BLaER1 (cell line): ENCODE measurements at regions not wholly inside any gene's neighbourhood (a gene's known extent, or its start where the extent isn't known, plus 50 kb on each side); places are given as distances from the start of the nearest gene placed in this dataset.
A peak's percentile ranks its signal among the peaks of the same experiment; 100 is the strongest.

Source experiments
- H3K27ac ChIP-seq: shearing (Covaris generic); formaldehyde crosslinking; 2 replicates; pipeline ENCODE4 v1.8.1; 2022
- H3K27me3 ChIP-seq: shearing (Covaris generic); formaldehyde crosslinking; 2 replicates; pipeline ENCODE4 v1.8.1; 2022
- H3K36me3 ChIP-seq: shearing (Covaris generic); formaldehyde crosslinking; 2 replicates; pipeline ENCODE4 v1.8.1; 2022
- H3K4me1 ChIP-seq: shearing (Covaris generic); formaldehyde crosslinking; 2 replicates; pipeline ENCODE4 v1.8.1; 2022
- H3K4me2 ChIP-seq: shearing (Covaris generic); formaldehyde crosslinking; 2 replicates; pipeline ENCODE4 v1.8.1; 2022
- H3K4me3 ChIP-seq: shearing (Covaris generic); formaldehyde crosslinking; 2 replicates; pipeline ENCODE4 v1.8.1; 2022
- H3K9ac ChIP-seq: shearing (Covaris generic); formaldehyde crosslinking; 2 replicates; pipeline ENCODE4 v1.8.1; 2022
- H3K9me3 ChIP-seq: shearing (Covaris generic); formaldehyde crosslinking; 2 replicates; pipeline ENCODE4 v1.8.1; 2022
- H4K20me1 ChIP-seq: shearing (Covaris generic); formaldehyde crosslinking; 2 replicates; pipeline ENCODE4 v1.8.1; 2022
- Cebpa-rat ChIP-seq: shearing (Covaris generic); IDR thresholded peaks from 2 replicates; pipeline ENCODE4 v1.8.1; 2022

DNA sequence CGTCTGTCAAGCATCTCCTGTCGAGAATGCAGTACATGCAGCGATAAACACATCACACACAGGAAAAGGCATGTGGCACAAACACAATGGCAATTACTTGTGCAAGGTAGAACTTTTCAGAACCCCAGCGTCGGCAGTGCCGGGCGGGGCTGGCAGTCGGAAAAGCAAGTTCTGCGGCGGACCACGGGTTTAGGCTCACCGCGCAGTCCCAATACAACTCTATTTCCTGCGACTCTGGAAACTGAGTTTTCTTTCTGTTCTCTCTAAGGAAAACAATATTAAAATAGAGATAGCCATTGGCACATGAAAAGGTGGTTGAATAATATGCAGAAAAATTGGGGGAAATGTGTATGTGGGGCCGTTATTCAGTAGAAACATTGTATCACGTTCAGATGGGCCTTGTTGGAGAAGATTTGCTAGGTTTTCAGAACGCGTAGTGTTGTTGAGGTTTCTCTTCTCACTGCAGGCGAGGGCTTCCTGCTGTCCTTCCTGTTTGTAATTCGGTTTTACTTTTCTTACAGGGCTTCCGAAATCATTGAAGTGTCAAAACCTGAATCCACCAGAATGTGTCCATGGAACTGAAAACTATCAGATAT is 369.5 kb downstream of the THBS2 start:
- peak overlapping the region; percentile 45 for H3K9ac ChIP-seq
- no peaks in the 10 kb centered on the region for H4K20me1 ChIP-seq
- peaks cover 7% of the 10 kb centered on the region for H3K4me1 ChIP-seq
- TF ChIP-seq Cebpa-rat: no peak
- H3K36me3 ChIP-seq: no peaks in the 10 kb centered on the region
- peak overlapping the region; percentile 65 for H3K4me2 ChIP-seq
- no peaks in the 10 kb centered on the region for H3K9me3 ChIP-seq
- H3K27me3 ChIP-seq: no peaks in the 10 kb centered on the region
- H3K4me3 ChIP-seq: peak overlapping the region; percentile 54
- H3K27ac ChIP-seq: no peak overlapping the region

DNA sequence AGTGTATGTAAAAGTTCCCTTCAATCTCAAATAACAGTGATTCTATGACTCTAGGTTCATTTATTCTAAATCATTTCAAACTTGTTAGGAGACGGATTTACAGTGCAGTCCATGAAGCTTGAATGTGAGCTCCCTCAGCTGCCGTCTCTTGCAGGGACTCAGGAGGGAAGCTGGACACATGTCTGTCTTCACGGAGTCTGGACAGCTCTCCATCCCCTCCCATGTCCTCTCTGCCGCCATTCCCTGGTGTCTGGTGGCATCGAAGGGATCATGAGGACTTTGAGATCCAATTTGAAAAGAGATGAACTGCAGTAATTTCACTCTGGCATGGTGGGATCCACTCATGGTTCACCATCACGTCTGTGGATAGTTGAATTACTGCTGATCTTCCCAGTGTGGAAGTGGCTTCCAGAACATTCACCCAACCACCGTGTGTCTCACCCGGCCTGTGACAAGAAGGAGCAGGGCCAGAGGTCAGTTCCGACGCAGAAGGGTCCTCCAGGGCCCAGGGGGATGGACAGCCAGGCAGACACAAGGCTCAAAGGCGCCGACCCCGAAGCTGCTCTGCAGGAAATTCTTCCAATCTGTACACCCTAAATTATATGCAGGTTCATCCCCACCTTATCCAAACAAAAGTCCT is 370.1 kb downstream of the THBS2 start:
- H3K27me3 ChIP-seq: no peaks in the 10 kb centered on the region
- no peaks in the 10 kb centered on the region for H3K36me3 ChIP-seq
- H3K9me3 ChIP-seq: no peaks in the 10 kb centered on the region
- H3K4me1 ChIP-seq: peaks cover 7% of the 10 kb centered on the region
- H4K20me1 ChIP-seq: no peaks in the 10 kb centered on the region
- H3K9ac ChIP-seq: no peak overlapping the region
- no peak overlapping the region for H3K27ac ChIP-seq
- no peak overlapping the region for H3K4me3 ChIP-seq
- TF ChIP-seq Cebpa-rat: no peak
- H3K4me2 ChIP-seq: peak overlapping the region; percentile 65

DNA sequence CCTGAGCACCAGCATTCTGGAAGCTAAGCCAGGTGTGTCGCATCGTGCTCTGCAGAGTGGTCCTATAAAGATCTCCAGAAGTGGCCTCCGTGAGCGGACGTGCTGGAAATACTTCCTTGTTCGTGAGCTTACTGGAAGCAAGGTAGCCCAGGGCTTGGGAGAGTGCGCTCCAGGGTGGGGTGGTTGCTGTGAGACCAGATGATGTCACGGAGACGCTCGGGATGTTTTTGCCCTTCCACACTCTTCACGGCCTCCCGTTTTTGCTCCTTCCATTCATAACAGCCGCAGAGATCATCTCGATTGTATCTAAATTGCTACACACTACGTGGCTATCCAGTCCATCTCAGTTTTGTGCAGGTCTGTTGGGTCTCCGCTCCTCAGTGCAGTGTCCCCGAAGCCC is 373.4 kb downstream of the THBS2 start:
- H3K36me3 ChIP-seq: no peaks in the 10 kb centered on the region
- no peaks in the 10 kb centered on the region for H3K9me3 ChIP-seq
- no peak overlapping the region for H3K4me3 ChIP-seq
- no peaks in the 10 kb centered on the region for H3K27me3 ChIP-seq
- no peaks in the 10 kb centered on the region for H4K20me1 ChIP-seq
- H3K27ac ChIP-seq: no peak overlapping the region
- peaks cover 7% of the 10 kb centered on the region for H3K4me1 ChIP-seq
- no peak overlapping the region for H3K9ac ChIP-seq
- no peak overlapping the region for H3K4me2 ChIP-seq
- TF ChIP-seq Cebpa-rat: no peak

DNA sequence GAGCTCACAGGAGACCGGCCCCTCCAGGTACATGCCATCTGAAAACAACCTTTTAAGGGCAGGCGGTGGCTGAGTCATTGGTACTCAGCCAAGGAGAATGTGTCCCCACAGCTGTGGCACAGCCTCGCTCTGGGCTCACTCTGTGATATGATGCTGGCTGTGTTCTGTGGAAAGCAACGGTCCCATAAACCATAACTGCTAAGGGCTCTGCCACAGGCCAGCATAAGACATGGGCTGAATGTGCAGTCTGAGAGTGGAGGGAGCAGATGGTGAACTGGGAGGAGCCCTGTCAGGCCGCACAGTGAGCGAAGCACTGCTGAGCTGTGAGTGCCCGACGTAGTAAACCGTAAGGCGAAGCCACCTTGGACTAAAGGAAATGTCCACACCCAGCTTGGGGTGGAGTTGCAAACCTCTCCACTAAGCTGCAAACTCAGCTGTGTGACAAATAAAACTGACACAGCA is 375.8 kb downstream of the THBS2 start:
- Histone ChIP-seq H3K36me3 (no peaks in the 10 kb centered on the region), H4K20me1 (no peaks in the 10 kb centered on the region), H3K9me3 (no peaks in the 10 kb centered on the region), H3K27me3 (no peaks in the 10 kb centered on the region), H3K9ac (no peak overlapping the region), H3K4me3 (no peak overlapping the region), H3K4me1 (no peaks in the 10 kb centered on the region), H3K4me2 (no peak overlapping the region), H3K27ac (no peak overlapping the region)
- no peak for TF ChIP-seq Cebpa-rat

DNA sequence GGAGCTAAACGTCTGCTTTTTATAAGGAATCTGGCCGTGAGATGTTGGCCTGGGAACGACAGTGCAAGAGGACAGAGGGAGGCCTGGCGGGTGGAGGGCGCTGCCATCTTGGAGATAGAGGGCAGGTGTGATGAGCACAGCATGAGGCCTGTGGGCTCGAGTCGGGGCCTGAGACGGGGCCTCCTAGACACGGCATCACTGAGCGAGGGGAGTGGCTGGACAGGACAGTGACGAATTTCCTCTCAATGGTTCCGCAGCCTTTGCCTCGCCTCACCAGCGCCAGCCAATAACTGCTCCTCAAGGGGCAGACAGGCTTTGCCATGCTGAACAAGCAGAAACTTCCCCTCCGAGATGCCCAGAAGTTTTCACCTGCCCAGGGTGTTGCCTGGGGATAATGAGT is 376.7 kb downstream of the THBS2 start:
- no peak overlapping the region for H3K9ac ChIP-seq
- no peaks in the 10 kb centered on the region for H3K36me3 ChIP-seq
- H3K27me3 ChIP-seq: no peaks in the 10 kb centered on the region
- TF ChIP-seq Cebpa-rat: no peak
- no peak overlapping the region for H3K4me2 ChIP-seq
- H4K20me1 ChIP-seq: no peaks in the 10 kb centered on the region
- H3K9me3 ChIP-seq: no peaks in the 10 kb centered on the region
- H3K4me3 ChIP-seq: no peak overlapping the region
- H3K4me1 ChIP-seq: no peaks in the 10 kb centered on the region
- no peak overlapping the region for H3K27ac ChIP-seq

DNA sequence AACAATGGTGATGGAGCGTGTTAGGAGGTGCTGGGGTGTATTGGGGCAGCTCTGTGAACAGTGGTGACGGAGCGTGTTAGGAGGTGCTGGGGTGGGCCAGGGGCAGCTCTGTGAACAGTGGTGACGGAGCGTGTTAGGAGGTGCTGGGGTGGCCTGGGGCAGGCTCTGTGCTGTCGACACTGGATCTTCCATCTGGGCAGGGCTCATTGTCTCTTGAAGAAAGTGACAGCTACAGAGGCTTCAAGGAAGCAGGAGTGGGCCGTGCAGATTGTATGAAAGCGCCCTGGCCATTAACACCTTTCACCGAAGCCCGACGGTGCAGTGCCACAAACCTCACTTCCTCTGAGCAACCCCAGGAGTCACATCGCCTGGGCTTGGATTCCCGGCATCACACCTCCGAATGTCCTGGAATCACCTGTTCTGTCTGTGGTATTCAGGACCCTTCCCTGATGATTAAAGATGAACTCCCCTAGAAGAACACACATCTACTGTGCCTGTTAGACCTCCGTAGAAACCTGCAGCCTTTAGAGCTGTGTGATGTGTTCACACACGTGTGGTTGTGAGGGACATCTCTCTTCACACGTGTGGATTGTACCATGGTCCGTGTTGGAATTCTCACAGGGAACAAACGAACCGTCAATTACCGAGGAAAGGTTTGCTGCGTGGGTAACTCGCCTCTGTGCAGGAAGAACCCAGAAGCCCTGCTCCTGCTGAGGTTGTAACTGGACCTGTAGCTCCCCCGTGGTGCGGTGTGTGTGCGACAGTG is 377.7 kb downstream of the THBS2 start:
- H3K36me3 ChIP-seq: no peaks in the 10 kb centered on the region
- H3K9ac ChIP-seq: no peak overlapping the region
- H3K9me3 ChIP-seq: no peaks in the 10 kb centered on the region
- H3K27ac ChIP-seq: no peak overlapping the region
- TF ChIP-seq Cebpa-rat: no peak
- no peaks in the 10 kb centered on the region for H3K4me1 ChIP-seq
- H3K27me3 ChIP-seq: no peaks in the 10 kb centered on the region
- H4K20me1 ChIP-seq: no peaks in the 10 kb centered on the region
- H3K4me3 ChIP-seq: no peak overlapping the region
- H3K4me2 ChIP-seq: no peak overlapping the region

DNA sequence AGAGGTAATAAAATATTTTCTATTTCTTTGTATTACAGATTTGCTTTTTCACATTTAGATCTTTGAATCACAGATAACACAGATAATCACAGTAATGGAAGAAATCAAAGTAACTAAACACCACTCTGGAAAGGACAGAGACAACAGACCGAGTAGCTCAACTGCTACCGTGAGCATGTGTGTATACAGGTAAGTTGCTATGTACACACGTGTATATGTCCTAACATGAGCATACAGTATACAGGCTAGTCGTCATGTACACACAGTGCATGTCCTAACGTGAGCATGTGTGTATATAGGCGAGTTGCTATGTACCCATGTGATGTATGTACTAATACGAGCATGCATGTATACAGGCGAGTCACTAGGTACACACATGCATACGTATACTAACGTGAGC is 379.0 kb downstream of the THBS2 start:
- H3K27me3 ChIP-seq: no peaks in the 10 kb centered on the region
- no peaks in the 10 kb centered on the region for H4K20me1 ChIP-seq
- H3K27ac ChIP-seq: no peak overlapping the region
- no peaks in the 10 kb centered on the region for H3K4me1 ChIP-seq
- H3K9me3 ChIP-seq: no peaks in the 10 kb centered on the region
- TF ChIP-seq Cebpa-rat: no peak
- H3K4me3 ChIP-seq: no peak overlapping the region
- H3K36me3 ChIP-seq: no peaks in the 10 kb centered on the region
- H3K4me2 ChIP-seq: no peak overlapping the region
- H3K9ac ChIP-seq: no peak overlapping the region

DNA sequence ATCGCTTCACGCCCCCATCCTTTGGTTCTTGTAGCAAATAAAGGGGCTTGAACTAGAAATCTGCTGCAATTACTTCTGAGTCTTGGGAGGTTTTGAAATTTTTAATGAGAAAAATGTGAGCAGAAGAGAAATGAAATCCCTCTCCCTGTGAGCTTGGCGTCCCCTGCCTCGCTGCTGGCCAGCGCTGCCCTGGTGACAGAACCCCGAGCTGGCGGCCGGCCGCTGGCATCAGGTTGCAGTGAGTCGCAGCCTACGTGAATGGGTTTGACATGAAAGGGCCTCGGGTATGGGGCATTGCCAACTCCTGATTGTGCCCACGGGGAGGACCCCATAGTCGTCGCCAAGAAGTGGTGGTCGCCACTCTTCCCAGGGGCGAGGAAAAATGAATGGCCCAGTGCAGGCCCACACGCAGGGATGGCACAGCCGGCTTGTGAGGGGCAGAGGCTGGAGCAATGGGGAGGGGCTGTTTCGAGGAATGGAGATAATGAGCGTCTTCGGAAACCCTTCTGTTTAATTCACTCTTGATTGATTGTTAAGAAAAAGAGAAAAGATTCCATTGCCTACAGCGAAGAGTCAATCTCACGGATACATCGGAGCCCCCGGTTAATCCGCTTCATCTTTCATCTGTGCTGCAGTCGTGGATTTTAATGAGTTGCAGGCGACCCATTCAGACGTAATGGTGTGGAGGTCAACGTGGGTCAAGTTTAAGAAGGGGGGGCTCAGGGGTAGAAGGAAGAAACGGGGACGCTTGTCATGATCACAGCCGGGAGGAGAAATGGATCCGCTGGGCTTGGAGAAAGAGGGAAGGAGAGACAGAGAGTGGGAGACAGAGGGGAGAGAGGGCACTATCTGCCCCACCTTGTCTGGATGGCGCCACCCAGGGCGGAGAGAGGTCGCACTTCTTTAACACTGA is 380.1 kb downstream of the THBS2 start:
- no peaks in the 10 kb centered on the region for H4K20me1 ChIP-seq
- no peaks in the 10 kb centered on the region for H3K27me3 ChIP-seq
- H3K27ac ChIP-seq: no peak overlapping the region
- no peak overlapping the region for H3K4me3 ChIP-seq
- no peaks in the 10 kb centered on the region for H3K36me3 ChIP-seq
- H3K4me1 ChIP-seq: no peaks in the 10 kb centered on the region
- no peak for TF ChIP-seq Cebpa-rat
- no peaks in the 10 kb centered on the region for H3K9me3 ChIP-seq
- H3K9ac ChIP-seq: no peak overlapping the region
- no peak overlapping the region for H3K4me2 ChIP-seq

DNA sequence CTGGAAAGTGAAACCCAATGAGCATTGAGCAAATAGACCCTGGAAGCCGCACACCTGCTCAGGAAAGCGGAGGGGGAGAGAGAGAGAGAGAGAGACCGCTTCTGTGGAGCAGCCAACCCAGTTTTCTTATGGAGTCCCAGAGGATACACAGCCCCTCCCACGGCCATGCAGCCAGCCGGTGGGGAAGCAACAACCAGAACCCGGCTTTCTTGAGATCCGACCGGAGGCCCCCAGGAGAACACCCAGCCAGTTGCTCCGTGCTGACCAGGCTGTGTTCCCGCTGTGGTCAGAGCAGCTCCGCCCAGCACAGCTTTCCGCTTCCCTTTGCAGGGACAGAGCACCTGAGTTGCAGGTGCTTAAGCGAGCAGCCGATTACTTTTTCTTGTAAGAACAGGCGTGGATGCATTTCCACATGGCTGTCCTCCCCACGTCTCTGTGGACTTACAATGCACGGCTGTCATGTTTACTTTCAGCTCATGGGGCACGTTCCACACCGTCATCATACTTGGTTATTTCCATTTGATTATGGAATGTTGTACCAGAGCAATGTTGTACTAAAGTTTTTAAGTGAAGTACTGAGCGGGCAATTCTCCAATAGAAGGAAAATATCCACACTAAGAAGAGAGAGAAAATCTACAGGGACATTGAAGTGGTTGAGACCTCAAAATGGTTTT is 381.9 kb downstream of the THBS2 start:
- H3K4me1 ChIP-seq: peaks cover 10% of the 10 kb centered on the region
- no peak overlapping the region for H3K27ac ChIP-seq
- no peaks in the 10 kb centered on the region for H3K27me3 ChIP-seq
- H3K4me3 ChIP-seq: no peak overlapping the region
- no peak overlapping the region for H3K4me2 ChIP-seq
- no peaks in the 10 kb centered on the region for H3K36me3 ChIP-seq
- no peaks in the 10 kb centered on the region for H3K9me3 ChIP-seq
- no peaks in the 10 kb centered on the region for H4K20me1 ChIP-seq
- no peak for TF ChIP-seq Cebpa-rat
- H3K9ac ChIP-seq: no peak overlapping the region
